Posterior cingulate gyrus (tissue), 11 donors: ENCODE measurements at regions not wholly inside any gene's neighbourhood (a gene's known extent, or its start where the extent isn't known, plus 50 kb on each side); places are given as distances from the start of the nearest gene placed in this dataset.

Source experiments
- DNase-seq, 10 donors: peaks; one replicate each; pipeline versions ENCODE4 v3.0.0 to v3.0.0-alpha.2; 2020 to 2021; ENCODE audit warnings: mixed read lengths in 3 of 10
- intact Hi-C: fragments of 100-400 bp; cut with DNase I; formaldehyde crosslinking; loops from one replicate; pipeline ENCODE4 v1.15.1; 2023

DNA sequence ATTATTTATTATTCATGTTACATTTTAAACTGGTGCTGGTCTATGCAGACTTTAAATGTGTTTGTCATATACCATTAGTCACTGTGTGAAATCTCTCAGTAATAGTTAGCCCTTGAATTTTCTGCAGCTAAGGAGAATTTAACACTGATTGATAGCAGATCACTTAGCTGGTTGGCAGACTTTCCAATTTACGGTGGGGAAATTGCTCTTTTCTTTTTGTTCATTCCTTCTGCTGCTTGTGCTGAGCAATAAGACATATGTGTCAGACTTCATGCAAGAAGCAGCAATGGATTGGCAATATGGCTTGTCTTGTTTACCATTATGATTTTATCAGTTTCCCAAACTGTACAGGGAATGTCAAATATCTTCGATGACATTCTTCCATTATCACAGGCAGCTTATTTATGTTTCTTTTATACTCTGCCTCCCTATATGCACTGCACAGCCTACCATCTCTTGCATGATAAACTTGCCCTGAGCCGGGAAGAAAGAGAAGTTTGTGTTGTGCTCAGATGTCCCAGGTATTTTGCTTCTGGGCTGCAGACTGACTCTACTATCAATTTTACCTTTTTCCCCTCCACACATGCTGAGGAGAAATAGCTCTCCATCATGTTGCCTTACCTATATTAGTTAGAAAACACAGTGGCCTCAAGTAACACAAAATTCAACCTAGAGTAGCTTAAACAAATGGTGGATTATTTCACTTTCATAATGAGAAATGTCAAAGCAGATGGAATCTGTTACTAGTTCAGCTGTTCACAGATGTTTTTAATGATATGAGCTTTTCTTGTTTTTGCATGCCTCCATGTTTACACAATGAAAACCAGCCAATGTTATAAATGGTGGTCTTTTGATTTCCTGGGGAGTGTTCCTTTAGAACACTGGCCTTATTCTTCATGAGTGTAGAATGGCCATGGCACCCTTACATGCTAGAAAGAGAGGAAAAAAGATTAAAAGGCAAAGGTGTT, 968.1 kb upstream of the GOT2 start:
- DNase-seq: no peak
- intact Hi-C loops: no loop called here

DNA sequence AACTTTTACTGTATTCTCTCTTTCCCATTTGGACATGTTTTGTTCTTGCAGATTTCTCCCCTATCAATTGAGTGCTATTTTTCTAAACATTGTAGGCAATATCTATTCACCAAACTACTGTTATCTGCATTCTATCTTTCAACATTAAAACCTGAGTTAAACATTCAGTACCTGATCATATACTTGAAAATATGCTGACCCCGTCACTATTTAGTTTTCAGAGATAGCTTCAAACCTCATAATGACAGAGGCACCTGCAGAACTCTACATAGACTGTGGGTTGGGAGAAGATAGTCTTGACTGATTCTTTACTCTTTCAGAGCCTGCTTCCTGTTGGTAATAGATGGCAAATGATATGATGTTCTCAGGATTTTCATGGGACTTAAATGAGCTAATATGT, 965.7 kb upstream of the GOT2 start:
- intact Hi-C loops: no loop called here
- no peak for DNase-seq

DNA sequence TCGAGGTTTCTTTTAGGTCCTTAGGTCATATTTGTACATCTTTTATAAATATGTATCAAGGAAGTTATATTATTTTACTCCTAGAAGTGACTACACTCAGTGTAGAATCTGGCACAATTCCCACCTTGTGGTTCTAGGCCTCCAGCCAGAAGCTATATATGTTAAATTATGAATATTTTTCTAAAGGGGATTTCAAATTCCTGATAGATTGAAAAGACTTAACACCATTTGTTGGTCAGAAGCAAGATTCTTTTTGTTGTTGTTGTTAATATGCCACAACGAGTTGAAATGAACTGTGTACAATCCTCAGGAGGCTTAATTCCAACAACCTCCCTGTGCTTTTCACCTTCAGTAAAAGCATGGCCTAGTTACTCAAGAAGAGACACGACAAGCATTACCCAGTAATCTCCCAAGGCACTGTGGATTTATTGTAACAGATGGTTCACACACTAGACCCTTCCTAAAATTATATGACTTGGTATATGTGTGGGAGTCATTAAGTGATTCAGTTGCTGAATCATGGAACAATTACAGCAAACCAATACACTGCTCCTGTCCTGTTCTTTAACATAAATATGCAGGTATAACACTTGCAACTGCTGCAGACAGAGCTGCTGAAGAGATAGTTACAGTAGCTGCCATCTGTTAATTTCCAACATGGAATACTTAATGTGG, 964.4 kb upstream of the GOT2 start:
- intact Hi-C loops: no loop called here
- DNase-seq: no peak

DNA sequence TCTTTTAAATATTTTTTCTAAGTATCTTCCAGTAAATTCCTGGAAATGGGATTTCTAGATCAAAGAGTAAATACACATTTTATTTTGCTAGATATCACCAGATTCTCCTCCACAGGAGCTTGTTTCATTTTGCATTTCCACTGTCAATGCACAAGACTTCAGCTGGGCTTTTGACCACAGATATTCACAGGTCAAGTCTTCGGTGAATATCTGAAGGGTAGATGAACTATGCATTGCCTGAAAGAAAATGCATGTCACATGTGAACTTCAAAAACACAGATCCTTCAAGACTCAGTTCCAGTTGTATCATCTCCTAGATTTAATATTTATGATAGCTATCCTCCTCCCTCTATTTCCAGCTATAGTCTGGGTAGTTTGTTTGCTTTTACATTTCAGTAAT, 963.6 kb upstream of the GOT2 start:
- no peak for DNase-seq
- intact Hi-C loops: no loop called here

DNA sequence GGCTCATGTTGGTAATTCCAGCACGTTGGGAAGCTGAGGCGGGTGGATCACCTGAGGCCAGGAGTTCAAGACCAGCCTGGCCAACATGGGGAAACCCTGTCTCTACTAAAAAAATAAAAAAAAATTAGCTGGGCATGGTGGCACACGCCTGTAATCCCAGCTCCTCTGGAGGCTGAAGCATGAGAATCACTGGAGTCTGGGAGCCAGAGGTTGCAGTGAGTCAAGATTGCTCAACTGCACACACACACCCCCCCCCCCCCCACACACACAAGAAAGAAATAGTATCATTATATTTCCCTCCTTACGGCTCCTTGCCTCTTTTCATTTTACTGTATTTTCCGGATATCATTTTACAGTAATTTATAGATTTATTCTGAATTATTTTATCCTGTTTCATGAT, 963.1 kb upstream of the GOT2 start:
- DNase-seq: no peak
- intact Hi-C loops: no loop called here

DNA sequence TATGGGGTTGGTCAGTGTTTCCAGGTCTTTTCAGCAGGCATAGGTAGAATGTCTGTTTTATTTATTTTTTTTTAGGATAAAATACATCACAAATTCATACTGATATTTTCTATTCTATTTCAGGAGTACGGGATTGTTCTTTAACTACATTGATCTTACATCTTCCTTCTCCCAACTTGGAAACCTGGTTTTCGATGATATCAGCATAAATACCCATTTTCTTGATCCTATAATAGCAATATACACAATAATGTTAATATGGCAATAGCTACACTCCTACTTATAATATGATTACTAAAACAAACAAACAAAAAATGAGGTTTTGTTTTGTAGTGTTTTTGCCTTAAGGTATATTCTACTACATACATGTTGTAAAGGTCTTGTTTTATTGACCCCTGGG, 962.4 kb upstream of the GOT2 start:
- no peak for DNase-seq
- intact Hi-C loops: no loop called here

DNA sequence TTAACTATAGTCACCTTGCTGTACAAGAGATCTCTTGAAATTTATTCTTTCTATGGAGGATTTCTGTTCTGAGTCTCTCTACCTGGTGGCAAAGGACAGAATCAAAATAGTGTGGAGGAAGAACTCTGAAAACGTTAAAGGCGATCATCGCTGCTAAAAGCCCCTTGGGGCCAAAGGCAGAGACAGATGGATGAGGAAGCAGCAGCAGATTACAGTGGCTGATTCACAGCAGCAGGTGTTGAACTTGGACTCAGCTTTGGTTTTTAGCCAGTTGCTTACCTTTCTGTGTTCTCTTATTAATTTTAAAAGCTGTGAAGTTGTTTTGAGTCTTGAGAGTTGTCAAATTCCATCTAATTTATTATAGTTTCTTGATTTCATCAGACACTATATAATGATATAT, 956.1 kb upstream of the GOT2 start:
- intact Hi-C loops: no loop called here

DNA sequence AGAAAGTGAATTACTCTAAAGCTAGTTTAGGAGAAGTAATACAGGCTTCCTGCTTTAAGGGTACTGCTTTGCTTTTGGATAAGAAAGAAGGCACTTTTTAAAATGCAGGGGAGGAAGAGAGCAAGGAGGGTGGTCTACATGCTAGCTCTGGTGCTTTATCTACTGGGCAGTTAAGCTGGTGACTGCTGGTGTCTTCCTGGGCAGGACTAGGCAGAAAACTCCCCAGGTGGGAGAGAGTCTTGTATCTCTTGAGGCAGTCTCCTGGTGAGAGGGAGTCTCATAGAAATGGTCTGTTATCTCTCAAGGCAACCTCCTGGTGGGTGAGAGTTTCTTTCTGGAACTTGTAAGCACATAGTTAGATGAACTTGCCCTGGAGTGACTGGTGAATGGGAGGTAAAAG, 953.9 kb upstream of the GOT2 start:
- intact Hi-C loops: no loop called here
- DNase-seq: no peak

More for the DNA sequence above, 956.1 kb upstream of the GOT2 start:
- no peak for DNase-seq

DNA sequence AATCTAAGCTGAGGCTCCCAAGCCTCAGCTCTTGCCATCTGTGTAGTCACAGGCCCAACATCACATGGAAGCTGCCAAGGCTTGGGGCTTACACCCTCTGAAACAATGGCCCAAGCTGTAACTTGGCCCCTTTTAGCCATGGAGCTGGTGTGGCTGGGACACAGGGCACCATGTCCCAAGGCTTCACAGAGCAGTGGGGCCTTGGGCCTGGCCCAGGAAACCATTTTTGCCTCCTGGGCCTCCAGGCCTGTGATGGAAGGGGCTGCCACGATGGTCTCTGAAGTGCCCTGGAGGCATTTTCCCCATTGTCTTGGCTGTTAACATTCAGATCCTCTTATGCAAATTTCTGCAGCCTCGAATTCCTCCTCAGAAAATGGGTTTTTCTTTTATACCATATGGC, 952.3 kb upstream of the GOT2 start:
- intact Hi-C loops: no loop called here
- DNase-seq: peak in 1 of 10 donors; percentile 55

DNA sequence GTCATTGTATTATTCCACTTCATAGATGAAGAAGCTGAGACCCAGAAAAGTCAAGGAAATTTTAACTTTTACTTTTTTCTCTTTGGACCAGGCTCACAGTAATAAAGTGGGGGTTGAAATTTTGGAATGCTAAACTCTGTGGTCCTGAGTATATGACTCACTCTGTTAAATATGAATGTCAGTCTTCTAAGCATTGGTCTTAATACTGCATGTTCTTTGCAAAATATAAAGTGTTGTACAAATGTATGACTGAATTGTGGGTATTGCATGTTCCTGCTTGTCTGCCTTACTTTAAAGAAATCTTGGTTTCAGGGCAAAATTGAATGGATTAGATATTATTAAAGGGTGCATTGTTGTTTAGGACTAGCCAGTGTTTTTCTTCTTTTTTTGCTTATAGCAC, 950.8 kb upstream of the GOT2 start:
- no peak for DNase-seq
- intact Hi-C loops: no loop called here

DNA sequence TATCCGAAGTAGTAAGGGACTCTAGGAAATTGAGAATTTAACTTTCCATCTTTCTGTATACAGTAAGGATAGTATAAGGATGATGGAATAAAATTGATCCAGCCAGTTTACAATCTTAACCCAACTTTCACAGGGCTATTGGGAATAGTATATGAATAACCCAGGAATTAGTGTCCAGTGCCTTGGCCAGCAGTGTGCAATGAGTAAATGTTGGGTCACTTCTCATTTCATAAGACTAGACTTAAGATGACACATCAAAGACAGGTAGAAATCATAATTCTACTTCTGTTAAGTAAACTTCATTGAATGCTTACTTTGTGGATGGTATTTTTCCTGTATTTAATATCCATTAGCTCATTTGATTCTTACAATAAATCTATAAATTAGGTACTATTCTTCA, 949.6 kb upstream of the GOT2 start:
- no peak for DNase-seq
- intact Hi-C loops: no loop called here

DNA sequence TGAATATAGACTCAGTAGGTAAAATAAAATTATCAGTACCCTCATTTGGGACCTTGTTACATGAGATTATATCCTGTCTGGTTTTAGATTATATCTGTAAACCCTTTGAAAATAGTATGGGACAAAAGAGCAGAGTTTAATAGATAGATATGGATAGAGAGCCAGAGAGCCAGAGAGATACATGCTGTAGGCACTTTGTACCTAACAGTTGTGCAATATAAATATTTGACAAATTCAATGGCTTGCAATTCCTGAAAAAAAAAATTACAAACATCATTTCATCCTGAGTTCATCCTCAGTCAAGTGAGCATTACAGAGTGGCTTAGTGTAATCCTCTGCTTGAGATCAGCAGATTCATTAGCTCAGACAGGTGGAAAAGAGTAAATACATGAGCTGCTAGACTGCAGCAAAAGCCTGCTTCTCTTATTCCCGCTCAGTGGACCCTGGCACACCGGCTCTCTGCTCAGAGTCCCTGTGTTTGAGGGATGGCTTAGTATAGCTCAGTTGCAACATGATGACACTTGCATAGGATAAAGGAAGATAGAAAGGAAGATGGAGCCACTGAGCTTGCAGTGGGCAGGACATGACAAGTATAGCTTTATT, 931.6 kb upstream of the GOT2 start:
- intact Hi-C loops: no loop called here
- DNase-seq: no peak

DNA sequence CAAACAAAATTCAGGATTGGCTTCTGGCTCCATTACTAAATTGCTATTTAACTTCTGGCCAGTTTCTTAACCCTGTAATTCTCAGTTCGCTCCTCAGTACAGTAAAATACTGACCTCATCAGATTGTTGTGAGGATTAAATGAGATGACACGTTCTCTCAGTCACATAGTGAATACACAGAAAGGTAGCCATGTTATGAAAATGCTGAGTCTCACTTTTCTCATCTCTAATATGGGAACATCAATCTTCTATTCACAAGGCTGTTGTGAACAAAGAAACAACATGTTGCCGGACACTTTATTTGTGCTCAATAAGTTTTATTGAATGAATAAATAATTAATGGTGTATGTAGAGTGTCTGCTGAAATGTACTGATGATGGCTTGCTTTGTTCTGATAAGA, 924.5 kb upstream of the GOT2 start:
- intact Hi-C loops: no loop called here
- DNase-seq: no peak

DNA sequence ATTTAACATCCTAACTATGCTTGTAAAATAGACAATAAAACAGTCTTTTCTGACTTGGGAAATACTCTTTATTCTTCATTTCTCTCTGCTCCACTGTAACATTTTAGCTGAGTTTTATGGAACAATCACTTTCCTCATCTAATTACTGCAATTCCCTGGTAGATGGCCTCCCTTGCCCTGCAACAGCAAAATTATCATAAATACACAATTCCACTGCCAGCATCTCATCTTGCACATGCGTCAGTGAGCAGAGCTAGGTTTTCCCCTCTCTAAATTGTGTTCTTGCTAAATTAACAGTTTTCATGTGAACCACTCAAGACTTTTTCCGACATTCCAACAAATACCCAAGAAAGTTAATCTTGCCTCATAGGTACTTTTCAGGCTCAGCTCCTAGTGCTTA, 920.9 kb upstream of the GOT2 start:
- intact Hi-C loops: no loop called here
- no peak for DNase-seq

DNA sequence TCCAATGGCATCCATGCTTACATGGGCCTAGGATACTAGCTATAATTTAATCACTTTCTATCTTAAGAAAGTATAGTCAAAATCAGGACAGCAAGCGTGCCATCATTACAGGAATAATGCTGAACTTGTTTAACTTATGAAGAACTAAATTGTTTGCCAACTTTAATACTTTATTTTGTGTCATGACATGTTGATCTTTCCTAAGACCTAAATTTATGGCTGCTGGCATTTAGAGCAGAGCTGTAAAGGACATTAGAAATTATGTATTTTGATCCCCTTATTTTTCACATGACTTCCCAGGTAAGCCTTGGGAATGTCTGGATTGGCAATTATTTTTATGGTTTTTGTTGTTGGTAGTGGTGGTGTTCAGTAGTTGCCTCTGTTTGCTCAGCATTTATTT, 920.3 kb upstream of the GOT2 start:
- no peak for DNase-seq
- intact Hi-C loops: no loop called here

DNA sequence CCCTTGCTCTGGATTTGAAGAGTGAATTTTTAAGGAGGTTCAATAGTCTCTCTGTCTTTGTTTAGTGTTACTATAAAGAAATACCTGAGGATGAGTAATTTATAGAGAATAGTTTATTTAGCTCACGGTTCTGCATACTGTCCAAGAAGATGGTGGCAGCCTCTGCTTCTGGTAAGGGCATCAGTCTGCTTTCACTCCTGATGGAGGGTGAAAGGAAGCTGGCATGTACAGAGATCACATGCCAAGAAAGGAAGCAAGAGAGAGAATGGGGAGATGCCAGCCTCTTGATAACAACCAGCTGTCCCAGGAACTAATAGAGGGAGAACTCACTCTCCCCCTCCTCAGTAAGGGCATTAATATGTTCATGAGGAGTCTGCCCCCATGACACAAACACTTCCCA, 917.5 kb upstream of the GOT2 start:
- no peak for DNase-seq
- intact Hi-C loops: no loop called here

DNA sequence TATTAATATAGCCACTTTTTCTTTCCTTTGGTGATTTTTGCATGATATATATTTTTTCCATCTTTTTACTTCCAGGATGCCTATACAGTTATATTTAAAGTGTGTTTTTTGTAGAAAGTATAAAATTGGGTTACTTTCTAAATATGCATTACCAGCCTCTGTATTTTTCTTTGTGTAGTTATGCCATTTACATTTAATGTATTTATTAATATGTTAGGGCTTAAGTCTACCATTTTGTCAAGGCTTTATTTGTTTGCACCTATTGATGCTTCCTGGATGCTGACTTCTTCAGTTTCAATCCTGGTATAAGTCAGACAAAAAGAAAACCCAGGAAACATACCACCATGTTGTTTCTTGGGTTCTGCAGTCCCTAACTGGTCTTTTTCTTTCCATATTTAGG, 911.1 kb upstream of the GOT2 start:
- intact Hi-C loops: no loop called here
- DNase-seq: no peak

DNA sequence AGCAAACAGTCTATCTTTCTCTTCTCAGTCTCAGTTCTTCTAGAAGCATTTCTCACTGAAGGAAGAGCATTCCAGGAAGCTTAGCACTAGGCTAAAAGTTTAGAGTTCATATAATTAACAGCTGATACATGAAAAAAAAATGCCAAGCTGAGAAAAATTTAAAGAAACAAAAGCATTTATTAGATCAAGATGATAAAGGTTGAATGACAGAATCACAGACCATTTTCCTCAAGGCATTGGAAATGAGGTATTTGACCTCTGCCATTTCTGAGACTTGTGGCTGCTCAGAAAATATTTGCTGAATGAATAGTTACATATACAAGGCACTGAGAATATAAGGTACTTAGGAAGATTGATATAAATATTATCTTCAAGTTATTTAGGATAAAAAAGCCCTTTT, 901.6 kb upstream of the GOT2 start:
- intact Hi-C loops: loop anchor here (2.0 kb wide), 1 partner anchor 39 kb away; no protein-coding TSS in a partner anchor
- DNase-seq: no peak

DNA sequence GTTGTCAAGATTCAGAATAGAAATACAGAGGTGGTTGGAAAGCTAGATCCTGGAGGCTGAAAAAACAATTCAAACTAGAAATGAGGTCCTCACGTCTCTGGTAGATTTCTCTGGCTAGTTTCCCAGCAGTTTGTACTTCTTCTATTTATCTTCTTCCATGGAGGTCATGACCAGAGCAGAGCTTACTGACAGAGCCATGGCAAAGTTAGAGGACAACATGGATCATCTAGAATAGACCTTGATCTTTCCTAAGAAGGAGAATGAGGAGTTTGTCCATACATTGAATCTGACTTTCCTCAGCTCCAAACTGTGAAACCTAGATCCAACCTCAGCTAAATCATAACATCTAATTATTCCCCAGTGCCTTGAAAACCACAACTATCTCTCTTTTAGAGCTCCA, 900.8 kb upstream of the GOT2 start:
- intact Hi-C loops: no loop called here
- no peak for DNase-seq

DNA sequence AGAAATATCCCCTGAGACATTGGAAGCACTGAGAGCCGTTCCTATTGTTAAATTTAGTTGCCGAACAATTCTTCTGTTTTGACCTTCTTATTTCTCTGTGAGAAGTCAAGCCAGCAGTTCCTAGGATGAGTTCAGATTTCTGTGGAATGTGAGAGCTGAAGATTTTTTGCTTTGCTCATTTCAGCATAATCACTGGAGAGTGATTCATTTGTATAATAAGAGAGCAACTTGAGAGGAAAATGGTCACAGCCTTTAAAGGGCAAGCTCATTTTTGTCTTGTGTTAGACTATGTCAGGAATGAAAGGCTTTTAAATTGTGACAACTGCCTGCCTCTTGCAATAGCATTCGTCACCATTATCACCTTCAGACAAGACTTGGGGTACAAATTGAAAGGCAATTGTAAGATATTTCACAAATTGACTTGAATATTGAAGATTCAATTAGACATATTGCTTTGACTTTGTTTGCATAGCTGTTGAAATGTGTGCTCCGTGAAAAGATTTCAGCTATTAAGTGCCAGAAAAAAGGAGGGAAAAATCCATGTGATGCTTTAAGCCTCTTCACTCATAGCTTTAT, 900.0 kb upstream of the GOT2 start:
- DNase-seq: no peak

DNA sequence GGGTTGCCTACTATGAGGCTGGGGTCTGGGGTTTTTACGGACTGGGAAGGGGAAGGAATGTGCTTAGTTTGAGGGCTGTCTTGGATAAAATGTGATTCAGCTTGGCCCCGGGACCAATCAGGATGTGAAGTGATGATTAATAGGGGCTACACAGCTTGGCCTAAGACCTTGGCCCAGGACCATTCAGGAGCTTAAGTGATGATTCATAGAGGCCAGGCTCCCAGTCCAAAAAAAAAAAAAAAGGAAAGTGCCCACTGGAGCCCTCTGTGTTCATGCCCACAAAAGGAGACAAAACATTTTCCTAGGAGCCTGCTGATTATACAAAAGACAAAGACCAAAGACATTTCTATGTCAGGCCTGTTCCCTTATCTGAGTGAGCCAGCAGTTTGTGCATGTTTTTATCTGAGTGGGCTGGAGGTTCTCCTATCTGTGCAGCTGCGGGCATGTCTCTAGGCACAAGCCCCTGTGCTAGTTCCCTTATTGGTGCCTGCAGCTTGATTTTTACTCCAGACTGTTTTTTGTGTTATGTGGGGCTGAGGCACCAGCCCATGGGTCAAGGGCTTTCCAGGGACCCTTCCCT, 898.2 kb upstream of the GOT2 start:
- DNase-seq: no peak
- intact Hi-C loops: no loop called here

More for the DNA sequence above, 900.0 kb upstream of the GOT2 start:
- intact Hi-C loops: no loop called here
